Sigmoid colon (tissue), 6 donors: ENCODE measurements at regions not wholly inside any gene's neighbourhood (a gene's known extent, or its start where the extent isn't known, plus 50 kb on each side); places are given as distances from the start of the nearest gene placed in this dataset.
"Not testable (repeated sequence)": the region's sequence is repeated elsewhere in the genome, so short reads cannot be mapped to it uniquely, and the experiment has no call there.

Source experiments
- DNase-seq: peaks from one replicate; pipeline ENCODE4 v3.0.0-alpha.2; 2019
- H3K27ac ChIP-seq, 4 donors: fragments of 200-600 bp; sonication (generic); one replicate each; pipeline ENCODE4 v1.5.1; 2016 to 2019; ENCODE audit warnings: mild to moderate bottlenecking in 1 of 4
- H3K27me3 ChIP-seq, 3 donors: fragments of 200-600 bp; sonication (generic); one replicate each; pipeline ENCODE4 v1.5.1; 2019; ENCODE audit warnings: mild to moderate bottlenecking in 1 of 3
- H3K36me3 ChIP-seq, 4 donors: fragments of 200-600 bp; sonication (generic); one replicate each; pipeline ENCODE4 v1.5.1; 2016 to 2019
- H3K4me1 ChIP-seq, 4 donors: fragments of 200-600 bp; sonication (generic); one replicate each; pipeline ENCODE4 v1.5.1; 2017 to 2019
- H3K4me3 ChIP-seq, 4 donors: fragments of 200-600 bp; sonication (generic); one replicate each; pipeline ENCODE4 v1.5.1; 2017 to 2019; ENCODE audit warnings: mild to moderate bottlenecking in 2 of 4, moderate library complexity in 1 of 4
- H3K9me3 ChIP-seq, 4 donors: fragments of 200-600 bp in 3 of 4; sonication (generic) in 3 of 4; one replicate each; pipeline versions ENCODE4 v1.5.1 to v1.6.1; 2013 to 2019
- CTCF ChIP-seq, 4 experiments: fragments of 450-650 bp in 3 of 4; fragments of 200-600 bp in 1 of 4; IDR thresholded peaks; one replicate each; pipeline ENCODE4 v1.5.1; 2016 to 2019; ENCODE audit warnings: antibody characterized with exemption in 4 of 4, mild to moderate bottlenecking in 3 of 4, moderate library complexity in 2 of 4
- EP300 ChIP-seq, 4 donors: sonication (generic); formaldehyde crosslinking; IDR thresholded peaks; one replicate each; pipeline ENCODE4 v1.6.1; 2017; ENCODE audit warnings: antibody characterized with exemption in 4 of 4
- POLR2A ChIP-seq, 2 donors: fragments of 450-650 bp; IDR thresholded peaks; one replicate each; pipeline ENCODE4 v1.6.1; 2016; ENCODE audit warnings: antibody characterized with exemption in 2 of 2, mild to moderate bottlenecking in 2 of 2, moderate library complexity in 2 of 2
- POLR2AphosphoS5 ChIP-seq, 4 donors: sonication (generic); formaldehyde crosslinking; IDR thresholded peaks; one replicate each; pipeline ENCODE4 v1.6.1; 2017; ENCODE audit warnings: antibody characterized with exemption in 4 of 4
- WGBS, 2 donors: extraction: QIAGEN DNeasy Blood & Tissue Kit; methylation state at CpG; one replicate each; pipeline ENCODE4 v1.1.7; 2013; 5-methylcytosine and 5-hydroxymethylcytosine counted together
- intact Hi-C: fragments of 100-400 bp; cut with DNase I; formaldehyde crosslinking; loops from one replicate; pipeline ENCODE4 v1.15.1; 2023
- donor health status: healthy with polysubstance abuse.
- donor health status: healthy.

- TF ChIP-seq POLR2AphosphoS5 (IDR thresholded peaks at IDR 0.05), result no peak
- Histone ChIP-seq H3K36me3 (no peaks in the 10 kb centered on the region), H3K9me3 (no peaks in the 10 kb centered on the region), H3K4me1 (no peaks in the 10 kb centered on the region), H3K27ac (no peak overlapping the region), H3K27me3 (no peaks in the 10 kb centered on the region), H3K4me3 (no peak overlapping the region)
- intact Hi-C loops, result no loop called here
- no peak for DNase-seq
- WGBS, 2 donors, result 63 to 84% methylated on average over 2 of the region's 2 CpGs
Measured at GRCh38 chr5:28648108-28648507, 1609.7 kb upstream of the CDH9 start.

DNA sequence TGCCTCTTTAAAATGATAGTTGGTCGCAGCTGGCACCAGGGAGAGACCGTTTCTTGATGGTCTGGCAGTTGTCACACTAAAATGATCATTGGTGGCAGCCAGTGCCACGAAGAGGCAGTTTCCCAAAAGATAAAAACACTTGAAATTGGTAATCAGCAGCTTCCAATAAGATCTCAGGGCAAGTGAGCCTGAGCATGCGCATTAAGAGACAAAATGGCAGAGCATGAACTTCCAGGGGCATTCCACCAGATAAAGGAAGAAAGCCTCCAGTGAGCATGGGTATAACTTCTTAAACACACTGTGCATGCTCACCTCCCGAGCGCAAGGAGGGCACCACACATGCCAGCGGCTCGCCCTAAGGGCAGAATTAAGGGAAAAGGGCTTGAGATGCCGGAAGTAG, 1594.2 kb upstream of the CDH9 start:
- no peak for TF ChIP-seq CTCF (IDR thresholded peaks at IDR 0.05)
- TF ChIP-seq POLR2AphosphoS5 (IDR thresholded peaks at IDR 0.05), result no peak
- TF ChIP-seq POLR2A (IDR thresholded peaks at IDR 0.05), result no peak
- TF ChIP-seq EP300 (IDR thresholded peaks at IDR 0.05), result no peak
- Histone ChIP-seq H3K27ac (no peak overlapping the region), H3K4me3 (no peak overlapping the region), H3K36me3 (no peaks in the 10 kb centered on the region), H3K27me3 (no peaks in the 10 kb centered on the region), H3K9me3 (peaks cover 0 to 7% (median 0%) of the 10 kb centered on the region in 4 donors), H3K4me1 (no peaks in the 10 kb centered on the region)
- 77 to 85% methylated on average over 9 of the region's 9 CpGs for WGBS, 2 donors
- DNase-seq, result no peak
- intact Hi-C loops, result no loop called here

- no peaks in the 10 kb centered on the region for H3K27me3 ChIP-seq
- WGBS, 2 donors, result 86 to 92% methylated on average over 3 of the region's 3 CpGs
- DNase-seq, result no peak
- no peaks in the 10 kb centered on the region for H3K36me3 ChIP-seq
- TF ChIP-seq EP300 (IDR thresholded peaks at IDR 0.05) (no peak), CTCF (IDR thresholded peaks at IDR 0.05) (no peak)
- no peaks in the 10 kb centered on the region for H3K9me3 ChIP-seq
- intact Hi-C loops, result no loop called here
- no peak overlapping the region for H3K4me3 ChIP-seq
- H3K27ac ChIP-seq, result no peak overlapping the region
- H3K4me1 ChIP-seq, result no peaks in the 10 kb centered on the region
Measured at GRCh38 chr5:28603869-28604268, 1565.5 kb upstream of the CDH9 start.

DNA sequence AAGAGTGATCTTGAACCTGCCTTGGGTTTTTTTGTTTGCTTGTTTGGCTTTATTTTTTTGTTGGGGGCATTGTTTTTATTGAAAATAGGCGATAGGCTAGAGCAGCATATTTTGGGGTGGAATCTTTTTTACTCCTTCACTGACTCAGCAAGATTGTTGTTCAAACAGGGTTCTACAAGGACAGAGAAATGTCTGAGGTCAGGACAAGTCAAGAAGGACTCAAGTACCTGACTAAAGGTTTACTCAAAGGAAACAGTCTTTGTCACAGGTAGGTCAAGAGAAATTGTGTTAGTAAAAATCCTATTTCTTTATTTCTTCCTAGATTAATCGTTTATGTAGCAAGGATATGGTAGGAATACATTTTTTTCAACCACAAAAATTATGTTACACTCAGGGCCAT, 1564.0 kb upstream of the CDH9 start:
- Histone ChIP-seq H3K27me3 (no peaks in the 10 kb centered on the region), H3K27ac (no peak overlapping the region), H3K9me3 (no peaks in the 10 kb centered on the region), H3K36me3 (no peaks in the 10 kb centered on the region), H3K4me3 (no peak overlapping the region), H3K4me1 (no peaks in the 10 kb centered on the region)
- intact Hi-C loops, result no loop called here
- no peak for DNase-seq
- 52 to 74% methylated on average over 2 of the region's 2 CpGs for WGBS, 2 donors
- TF ChIP-seq POLR2A (IDR thresholded peaks at IDR 0.05) (no peak), EP300 (IDR thresholded peaks at IDR 0.05) (no peak), CTCF (IDR thresholded peaks at IDR 0.05) (no peak), POLR2AphosphoS5 (IDR thresholded peaks at IDR 0.05) (no peak)

- H3K4me3 ChIP-seq, H3K27me3 ChIP-seq, intact Hi-C loops, H3K4me1 ChIP-seq, H3K27ac ChIP-seq, H3K36me3 ChIP-seq, H3K9me3 ChIP-seq, DNase-seq: not testable (repeated sequence)
- 95% methylated on average over 26 of the region's 26 CpGs for WGBS, 2 donors
Measured at GRCh38 chr5:28596707-28597106, 1558.3 kb upstream of the CDH9 start.

DNA sequence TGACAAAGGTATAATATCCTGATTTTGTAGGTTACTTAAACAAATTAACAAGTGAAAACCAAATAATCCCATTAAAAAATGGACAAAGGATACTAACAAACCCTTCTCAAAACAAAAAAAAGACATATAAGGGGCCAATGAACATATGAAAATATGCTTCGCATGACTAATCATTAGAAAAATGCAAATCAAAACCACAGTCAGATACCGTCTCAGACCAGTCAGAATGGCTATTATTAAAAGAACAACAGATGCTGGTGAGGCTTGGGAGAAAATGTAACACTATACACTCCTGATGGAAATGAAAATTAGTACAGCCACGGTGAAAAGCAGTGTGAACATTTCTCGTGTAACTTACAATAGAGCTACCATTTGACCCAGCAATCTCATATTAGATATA, 1542.2 kb upstream of the CDH9 start:
- intact Hi-C loops, result no loop called here
- Histone ChIP-seq H3K27ac (no peak overlapping the region), H3K9me3 (peaks cover 0 to 7% (median 0%) of the 10 kb centered on the region in 4 donors), H3K4me1 (no peaks in the 10 kb centered on the region), H3K27me3 (no peaks in the 10 kb centered on the region), H3K36me3 (no peaks in the 10 kb centered on the region), H3K4me3 (no peak overlapping the region)
- DNase-seq, result no peak
- 84 to 89% methylated on average over 4 of the region's 4 CpGs for WGBS, 2 donors
- TF ChIP-seq EP300 (IDR thresholded peaks at IDR 0.05) (no peak), CTCF (IDR thresholded peaks at IDR 0.05) (no peak), POLR2A (IDR thresholded peaks at IDR 0.05) (no peak), POLR2AphosphoS5 (IDR thresholded peaks at IDR 0.05) (no peak)
